NCI-H460 (cell line): ENCODE measurements at regions not wholly inside any gene's neighbourhood (a gene's known extent, or its start where the extent isn't known, plus 50 kb on each side); places are given as distances from the start of the nearest gene placed in this dataset.
A peak's percentile ranks its signal among the peaks of the same experiment; 100 is the strongest.
"Not testable (repeated sequence)": the region's sequence is repeated elsewhere in the genome, so short reads cannot be mapped to it uniquely, and the experiment has no call there.

ENCODE experiments used
- DNase-seq: peaks from one replicate; pipeline ENCODE4 v3.0.0-alpha.2; 2016; ENCODE audit warnings: low read depth; ENCODE audit errors: extremely low read depth

DNA sequence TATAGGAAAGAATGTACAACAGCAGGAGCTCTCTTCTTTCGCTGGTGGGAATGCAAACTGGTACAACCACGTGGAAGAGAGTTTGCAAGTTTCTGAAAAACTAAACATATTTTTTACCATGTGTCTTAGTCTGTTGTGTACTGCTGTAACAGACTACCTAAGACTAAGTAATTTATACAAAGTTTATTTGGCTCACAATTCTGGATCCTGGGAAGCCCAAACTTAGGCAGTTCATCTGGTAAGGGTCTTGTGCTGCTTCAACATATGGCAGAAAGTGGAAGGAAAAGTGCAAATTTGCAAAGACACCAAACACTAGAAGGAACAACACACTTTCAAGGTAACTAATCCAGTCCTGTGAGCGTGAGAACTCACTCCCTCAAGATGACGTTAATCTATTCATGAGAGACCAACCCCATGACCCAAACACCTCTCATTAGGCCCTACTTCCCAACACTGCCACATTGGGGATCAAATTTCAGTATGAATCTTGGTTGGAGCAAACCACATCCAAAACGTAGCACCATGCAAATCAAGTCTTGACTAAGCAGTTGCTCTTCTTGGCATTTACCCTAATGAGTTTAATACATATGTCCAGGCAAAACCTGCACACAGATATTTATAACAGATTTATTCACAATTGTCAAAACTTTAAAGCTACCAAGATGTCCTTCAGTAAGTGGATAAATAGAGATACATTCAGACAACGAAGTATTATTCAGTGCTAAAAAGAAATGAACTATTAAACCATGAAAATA is 481.9 kb upstream of the FOXG1 start:
- no peak for DNase-seq

DNA sequence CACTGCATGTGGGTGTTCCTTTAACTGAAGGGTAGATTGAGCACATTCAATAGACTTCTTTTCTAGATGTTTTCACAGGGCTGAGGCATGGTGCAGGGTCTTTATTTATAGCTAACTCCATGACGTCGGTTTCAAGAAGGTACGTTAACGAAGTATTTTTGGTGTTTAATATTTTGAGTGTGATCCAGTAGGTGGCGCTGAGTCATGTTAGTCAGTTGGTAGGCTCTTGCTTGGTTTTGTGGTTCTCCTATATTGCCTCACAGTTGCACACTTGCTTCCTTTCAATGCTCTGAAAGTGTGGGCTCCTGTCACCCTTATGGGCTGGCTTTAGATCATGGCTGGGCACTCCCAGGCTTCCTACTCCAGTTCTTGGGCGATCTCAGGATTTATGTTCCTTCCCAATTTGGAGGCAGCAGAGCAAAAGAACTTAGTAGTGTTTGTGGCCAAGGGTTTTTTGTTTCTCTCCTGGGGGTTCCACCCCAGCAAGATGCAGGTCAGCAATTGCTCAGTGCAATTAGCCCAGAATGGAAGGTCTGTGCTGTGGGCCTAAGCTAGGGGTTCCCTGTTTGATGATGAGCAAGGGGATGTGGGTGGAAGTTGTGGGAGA is 471.6 kb upstream of the FOXG1 start:
- peak; percentile 17 for DNase-seq

DNA sequence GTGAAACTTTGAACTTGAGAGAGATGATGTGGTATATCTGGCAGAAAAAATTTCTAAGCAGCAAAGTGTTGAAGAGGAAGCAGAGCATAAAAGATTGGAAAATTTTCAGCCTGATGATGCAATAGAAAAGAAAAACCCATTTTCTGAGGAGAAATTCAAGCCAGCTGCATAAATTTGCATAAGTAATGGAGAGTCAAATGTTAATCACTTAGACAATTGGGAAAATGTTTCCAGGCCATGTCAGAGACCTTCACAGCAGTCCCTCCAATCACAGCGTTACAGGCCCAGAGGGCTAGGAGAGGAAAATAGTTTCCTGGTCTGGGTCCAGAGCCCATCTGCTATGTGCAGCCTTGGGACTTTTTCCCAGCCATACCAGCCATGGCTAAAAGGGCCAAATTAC is 469.0 kb upstream of the FOXG1 start:
- no peak for DNase-seq

DNA sequence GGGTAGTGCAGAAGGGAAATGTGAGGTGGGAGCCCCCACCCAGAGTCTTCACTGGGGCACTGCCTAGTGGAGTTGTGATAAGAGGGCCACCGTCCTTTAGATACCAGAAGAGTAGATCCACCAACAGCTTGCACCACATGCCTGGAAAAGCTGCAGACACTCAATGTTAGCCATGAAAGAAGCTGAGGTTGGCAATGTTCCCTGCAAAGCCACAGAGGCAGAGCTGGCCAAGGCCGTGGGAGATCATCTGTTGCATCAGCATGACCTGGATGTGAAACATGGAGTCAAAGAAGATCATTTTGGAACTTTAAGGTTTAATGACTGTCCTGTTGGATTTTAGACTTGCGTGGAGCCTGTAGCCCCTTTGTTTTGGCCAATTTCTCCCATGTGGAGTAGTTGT is 468.4 kb upstream of the FOXG1 start:
- no peak for DNase-seq

DNA sequence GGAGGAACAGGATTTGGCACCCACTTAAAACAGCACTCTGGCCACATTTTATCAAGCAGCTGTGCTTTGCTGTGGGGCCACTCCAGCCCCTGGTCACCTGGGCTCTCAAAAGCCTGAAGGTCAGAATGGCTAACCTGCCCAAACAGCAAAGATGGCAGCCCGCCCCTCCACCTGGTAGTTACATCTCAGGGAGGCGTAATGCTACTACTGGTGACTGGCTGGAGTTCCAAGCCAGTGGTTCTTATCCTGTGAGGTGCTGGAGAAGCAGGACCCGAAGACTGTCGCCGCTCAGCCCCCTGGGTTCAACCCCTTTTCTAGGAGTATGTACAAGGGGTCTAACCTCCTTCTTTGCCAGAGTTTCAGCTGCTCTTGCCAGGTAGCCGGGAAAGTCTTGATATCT is 467.4 kb upstream of the FOXG1 start:
- no peak for DNase-seq

DNA sequence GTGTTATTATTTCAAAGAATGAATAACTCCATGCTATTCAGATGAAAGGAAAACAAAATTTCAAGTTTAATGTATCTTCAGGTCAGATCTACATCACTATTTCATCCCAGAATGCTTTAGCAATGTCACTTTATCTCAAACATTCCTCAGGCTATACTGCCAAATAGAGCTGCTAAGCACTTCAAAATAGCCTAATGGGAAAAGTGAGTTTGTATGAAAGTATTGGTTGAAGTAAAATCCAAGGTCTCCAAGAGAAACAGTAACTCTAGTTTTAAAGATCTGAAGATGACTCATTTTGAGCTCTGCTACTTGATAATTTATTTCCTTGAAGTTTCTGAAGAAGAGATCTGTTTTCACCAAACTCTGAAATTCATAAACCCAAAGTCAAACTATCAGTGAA is 466.2 kb upstream of the FOXG1 start:
- no peak for DNase-seq

DNA sequence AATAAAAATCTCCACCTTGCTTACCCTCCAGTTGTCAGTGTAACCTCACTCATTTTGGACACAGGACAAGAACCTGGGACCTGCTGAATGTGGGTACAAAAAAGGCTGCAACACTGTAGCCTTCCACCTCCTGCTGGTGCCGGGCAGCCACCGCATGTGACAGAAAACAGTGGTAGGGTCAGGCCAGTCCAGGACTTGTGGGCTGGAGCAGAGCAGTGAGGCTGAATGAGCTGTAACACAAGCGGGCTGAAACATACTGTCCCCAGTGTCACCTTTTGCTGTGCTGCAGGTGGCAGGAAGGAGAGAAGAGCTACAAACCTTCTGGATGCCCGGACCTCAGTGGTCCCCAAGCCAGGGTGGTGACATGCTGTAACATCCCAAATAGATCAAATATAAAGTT is 465.4 kb upstream of the FOXG1 start:
- no peak for DNase-seq

DNA sequence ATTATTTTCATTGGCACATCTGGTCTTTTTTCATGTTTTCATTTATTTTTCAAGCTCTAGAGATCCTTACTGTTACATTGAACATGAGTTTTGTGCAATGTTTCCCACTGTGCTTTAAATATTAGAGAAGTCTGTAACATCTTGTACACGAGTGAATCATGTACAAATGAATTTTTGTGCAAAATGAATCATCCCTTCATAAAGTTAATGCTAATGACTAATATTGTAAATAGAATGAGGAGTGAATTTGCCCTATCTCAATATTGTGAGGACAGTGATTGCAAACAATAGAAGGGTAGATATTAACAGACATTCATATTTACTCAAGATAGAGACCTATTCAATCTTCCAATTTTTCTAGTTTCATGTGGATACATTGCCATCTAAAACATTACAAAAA is 463.3 kb upstream of the FOXG1 start:
- no peak for DNase-seq

DNA sequence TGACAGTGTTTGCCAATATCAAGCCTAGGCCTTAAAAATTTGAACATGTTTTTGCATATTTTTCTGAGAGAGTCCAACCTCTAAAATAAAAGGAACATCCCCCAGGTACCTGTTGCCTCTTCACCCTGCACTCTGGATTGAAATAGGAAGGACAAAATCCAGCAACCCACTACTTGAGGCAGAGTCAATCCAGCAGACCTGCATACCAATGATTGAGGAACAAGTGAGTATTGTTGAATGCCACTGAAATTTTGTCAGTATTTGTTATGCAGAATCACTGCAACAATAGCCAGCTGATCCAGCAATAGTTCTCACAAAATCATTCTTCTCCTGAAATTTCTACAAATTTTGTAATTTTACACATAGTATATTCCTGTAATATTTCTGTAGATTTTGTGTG is 460.6 kb upstream of the FOXG1 start:
- DNase-seq, result no peak

DNA sequence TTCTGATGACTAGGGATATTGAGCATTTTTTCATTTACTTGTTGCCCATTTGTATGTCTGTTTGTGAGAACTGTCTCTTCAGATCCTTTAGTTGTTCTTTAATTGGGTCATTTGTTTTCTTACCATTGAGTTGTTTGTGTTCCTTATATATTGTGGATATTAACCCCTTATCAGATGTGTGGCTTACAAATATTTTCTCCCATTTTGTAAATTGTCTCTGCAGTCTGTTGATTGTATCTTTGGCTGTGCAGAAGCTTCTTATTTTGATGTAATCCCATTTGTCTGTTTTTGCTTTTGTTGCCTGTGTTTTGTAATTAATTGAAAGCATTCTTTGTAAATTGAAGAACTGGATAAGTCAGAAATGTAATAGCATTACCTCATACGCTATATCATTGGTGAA is 459.1 kb upstream of the FOXG1 start:
- DNase-seq, result no peak

DNA sequence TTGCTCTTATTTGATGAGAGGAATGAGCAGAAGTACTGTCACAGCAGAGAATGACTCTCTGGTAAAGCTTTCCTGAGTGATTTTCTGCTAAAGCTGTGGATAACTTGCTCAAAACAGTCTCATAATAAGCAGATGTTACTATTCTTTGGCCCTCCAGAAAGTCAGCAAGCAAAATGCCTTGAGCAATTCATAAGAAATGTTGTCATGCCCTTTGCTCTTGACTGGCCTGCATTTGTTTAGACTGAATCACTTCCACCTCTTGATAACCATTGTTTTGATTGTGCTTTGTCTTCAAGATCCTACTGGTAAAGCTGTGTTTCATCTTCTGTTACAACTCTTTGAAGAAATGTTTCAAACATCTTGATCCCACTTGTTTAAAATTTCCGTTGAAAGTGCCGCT is 457.9 kb upstream of the FOXG1 start:
- no peak for DNase-seq

DNA sequence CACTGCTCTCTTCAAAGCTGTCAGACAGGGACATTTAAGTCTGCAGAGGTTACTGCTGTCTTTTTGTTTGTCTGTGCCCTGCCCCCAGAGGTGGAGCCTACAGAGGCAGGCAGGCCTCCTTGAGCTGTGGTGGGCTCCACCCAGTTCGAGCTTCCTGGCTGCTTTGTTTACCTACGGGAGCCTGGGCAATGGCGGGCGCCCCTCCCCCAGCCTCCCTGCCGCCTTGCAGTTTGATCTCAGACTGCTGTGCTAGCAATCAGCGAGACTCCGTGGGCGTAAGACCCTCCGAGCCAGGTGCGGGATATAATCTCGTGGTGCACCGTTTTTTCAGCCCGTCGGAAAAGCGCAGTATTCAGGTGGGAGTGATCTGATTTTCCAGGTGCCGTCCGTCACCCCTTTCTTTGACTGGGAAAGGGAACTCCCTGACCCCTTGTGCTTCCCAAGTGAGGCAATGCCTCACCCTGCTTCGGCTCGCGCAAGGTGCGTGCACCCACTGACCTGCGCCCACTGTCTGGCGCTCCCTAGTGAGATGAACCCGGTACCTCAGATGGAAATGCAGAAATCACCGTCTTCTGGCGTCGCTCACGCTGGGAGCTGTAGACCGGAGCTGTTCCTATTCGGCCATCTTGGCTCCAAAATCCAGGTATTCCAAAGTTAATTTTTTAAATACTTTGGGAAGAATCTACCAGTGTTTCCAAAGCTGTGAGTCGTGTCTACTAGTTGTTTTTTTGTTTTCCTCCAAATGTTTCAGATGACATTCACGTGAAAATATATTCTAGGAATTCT is 448.5 kb upstream of the FOXG1 start:
- DNase-seq, result not testable (repeated sequence)

DNA sequence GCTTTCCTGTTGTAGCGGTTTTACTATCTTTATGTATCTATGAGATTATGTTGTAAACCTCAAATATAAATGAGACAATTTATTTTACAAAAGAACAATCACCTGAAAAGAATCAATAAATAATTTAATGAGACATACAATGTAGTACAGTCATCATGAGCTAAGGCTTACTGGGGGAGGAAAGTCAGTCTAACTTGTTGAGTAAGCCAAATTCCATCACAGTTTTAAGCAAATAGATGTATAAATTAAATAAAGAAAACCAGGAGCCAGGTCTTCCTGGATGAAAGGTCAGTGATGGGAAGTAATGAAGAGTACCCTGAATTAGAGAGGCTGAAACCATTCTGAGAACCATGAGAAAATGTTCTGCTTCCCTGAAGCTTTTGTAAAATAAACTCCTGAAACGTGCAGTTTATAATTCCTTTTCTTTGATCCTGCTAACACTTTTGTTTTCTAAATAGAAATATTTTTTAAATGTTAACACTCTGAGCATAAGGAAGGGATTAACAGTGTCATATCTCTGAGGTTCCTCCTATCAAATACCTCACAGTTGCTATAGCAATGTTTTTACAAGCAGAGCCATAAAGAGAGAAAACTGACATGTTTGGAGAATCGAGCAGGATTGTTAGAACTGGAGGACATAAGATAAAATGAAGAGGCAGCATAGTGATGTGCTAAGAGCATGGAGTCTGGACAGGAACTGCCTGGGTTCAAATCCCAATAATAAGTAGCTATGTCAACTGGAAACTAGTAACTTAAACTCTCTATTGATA is 444.9 kb upstream of the FOXG1 start:
- no peak for DNase-seq

DNA sequence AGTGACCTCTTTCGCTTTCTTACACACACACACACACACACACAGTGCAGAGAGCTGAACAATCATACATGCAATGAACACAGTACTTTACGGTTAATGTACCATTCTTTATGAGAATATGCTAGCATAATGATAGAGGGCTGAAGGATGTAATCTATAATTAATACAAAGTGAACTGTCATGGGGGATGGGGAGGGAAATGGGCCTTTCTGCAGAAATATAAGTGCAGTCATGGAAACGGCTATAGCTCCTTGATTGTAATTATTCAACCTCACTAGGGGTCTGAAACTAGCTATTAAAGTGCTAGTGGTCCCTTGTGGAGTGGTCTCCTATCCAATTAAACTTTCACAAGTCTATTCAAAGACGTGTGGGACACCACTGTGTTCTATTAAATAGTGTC is 443.2 kb upstream of the FOXG1 start:
- DNase-seq, result no peak

DNA sequence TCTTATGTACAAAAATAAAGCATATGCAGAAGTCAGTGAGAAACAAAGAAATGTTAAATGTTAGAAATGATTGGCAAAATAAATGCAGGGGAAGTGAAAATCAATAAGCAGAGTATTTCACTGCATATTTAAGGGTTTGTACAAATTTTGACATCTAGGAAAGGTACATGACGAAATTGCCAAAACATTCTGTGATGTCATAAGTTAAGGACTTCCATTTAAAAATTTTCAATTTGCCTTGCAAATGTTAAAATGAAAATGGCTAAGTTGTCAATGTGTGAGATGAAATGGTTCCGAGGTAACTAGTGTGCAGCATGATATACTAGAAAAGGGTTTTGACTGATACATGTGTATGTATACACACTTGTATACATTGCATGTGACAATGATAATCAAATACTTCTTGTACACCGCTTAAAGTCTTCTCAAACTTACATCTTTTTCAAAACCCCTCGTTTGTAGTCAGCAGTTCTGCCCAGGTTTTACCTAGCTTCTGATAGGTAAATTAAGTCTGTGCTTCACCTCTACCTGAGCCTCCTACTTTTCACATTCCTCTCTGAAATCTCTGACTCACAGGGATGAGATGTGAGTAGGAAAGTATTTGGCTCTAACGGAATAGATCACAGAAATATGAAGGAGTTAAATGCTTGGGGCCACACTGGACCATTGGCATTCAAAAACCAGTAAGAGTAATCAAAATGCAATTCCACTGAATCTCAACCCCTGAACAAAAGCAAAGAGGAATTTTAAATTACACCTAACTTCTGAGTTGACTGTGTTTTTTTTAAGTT is 442.4 kb upstream of the FOXG1 start:
- no peak for DNase-seq

DNA sequence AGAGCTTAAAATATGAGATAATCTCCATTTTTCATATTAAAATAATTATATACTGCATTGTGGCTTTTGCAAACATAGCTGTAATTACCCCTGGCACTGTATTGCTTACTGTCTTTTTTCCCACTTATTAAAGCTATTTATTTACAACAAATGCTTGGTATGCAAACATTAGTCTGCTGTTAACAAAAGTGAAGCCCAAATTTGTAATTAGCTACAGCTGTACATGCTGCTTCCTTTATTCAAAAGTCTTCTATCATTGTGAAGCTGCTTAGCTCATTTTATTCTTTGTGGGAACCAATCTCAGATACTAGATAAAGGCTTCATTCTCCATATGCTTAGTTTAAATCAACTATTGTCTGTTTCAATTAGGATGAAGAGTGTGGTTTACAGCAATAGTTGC is 425.8 kb upstream of the FOXG1 start:
- DNase-seq, result no peak

DNA sequence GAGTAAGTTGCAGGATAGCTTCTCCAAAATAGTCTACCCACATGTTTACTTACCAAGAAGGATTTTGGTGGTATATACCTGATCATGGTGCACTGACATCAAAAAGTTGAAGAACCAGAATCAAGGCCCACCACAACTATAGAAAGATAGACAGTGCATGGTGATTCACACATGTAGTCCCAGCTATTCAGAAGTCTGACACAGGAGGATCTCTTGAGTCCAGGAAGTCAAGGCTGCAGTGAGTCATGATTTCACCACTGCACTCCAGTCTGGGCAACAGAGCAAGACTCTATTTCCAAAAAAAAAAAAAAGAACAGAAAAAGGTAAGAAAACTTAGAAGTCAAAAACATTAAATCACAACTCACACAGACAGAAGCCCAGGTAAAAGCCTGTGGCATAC is 422.2 kb upstream of the FOXG1 start:
- peak; percentile 6 for DNase-seq

DNA sequence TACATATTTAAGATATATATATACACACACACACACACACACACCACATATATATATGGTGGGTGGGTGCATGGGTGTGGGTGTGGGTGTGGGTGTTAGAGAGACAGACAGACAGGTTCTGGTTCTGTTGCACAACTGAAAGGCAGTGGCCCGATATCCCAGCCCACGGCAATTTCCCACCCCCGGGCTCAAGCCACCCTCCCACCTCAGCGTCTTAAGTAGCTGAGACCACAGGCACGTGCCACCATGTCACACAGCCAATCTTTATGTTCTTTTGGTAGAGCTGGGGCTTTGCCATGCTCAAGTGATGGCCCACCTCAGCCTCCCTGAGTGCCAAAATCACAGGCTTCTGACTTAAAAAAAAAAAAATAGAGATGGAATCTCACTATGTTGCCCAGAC is 417.8 kb upstream of the FOXG1 start:
- DNase-seq, result no peak

DNA sequence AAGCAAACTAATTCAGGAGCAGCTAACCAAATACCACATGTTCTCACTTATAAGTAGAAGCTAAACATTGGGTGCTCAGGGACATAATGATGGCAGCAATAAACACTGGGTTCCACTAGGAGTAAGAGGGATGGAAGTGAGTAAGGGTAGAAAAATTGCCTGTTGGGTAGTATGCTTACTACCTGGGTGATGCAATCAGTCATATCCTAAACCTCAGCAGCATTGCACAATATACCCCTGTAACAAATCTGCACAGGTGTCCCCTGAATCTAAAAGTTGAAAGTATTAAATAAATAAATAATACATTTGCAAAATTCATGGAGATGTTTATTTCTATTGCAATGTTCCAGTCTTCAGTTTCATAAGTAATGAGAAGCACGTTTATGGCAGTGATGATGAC is 409.8 kb upstream of the FOXG1 start:
- DNase-seq, result no peak

DNA sequence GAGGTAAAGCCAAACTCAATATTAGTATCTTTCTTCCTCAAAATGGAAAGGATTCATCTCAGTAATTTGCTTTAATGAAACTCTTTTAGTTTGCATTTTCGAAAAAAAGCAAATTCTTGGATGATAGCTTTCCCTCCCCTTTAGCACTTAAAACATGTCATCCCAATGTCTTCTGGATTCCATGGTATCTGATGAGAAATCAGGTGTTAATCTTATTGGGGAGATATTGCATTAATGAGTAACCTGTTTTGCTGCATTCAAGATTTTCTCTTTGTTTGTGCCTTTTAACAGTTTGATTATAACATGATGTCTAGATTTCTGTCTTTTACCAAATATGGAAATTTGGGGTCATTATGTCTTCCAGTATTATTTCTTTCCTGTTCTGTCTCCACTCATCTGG is 405.1 kb upstream of the FOXG1 start:
- DNase-seq, result no peak
